22Rv1 (cell line): ENCODE measurements at regions not wholly inside any gene's neighbourhood (a gene's known extent, or its start where the extent isn't known, plus 50 kb on each side); places are given as distances from the start of the nearest gene placed in this dataset.

Source experiments
- CTCF ChIP-seq: fragments of 450-650 bp; IDR thresholded peaks from 2 replicates; pipeline ENCODE4 v1.5.1; 2017; ENCODE audit warnings: mild to moderate bottlenecking
- ZFX ChIP-seq: fragments of 450-650 bp; IDR thresholded peaks from 2 replicates; pipeline ENCODE4 v1.6.1; 2017; ENCODE audit warnings: antibody characterized with exemption, borderline replicate concordance

GRCh38 chr12:115387467-115387901, 703.5 kb upstream of the TBX3 start:
- TF ChIP-seq CTCF (no peak), ZFX (no peak)
